ENCODE measurements at regions not wholly inside any gene's neighbourhood (a gene's known extent, or its start where the extent isn't known, plus 50 kb on each side); places are given as distances from the start of the nearest gene placed in this dataset.
A peak's percentile ranks its signal among the peaks of the same experiment; 100 is the strongest.

DNA sequence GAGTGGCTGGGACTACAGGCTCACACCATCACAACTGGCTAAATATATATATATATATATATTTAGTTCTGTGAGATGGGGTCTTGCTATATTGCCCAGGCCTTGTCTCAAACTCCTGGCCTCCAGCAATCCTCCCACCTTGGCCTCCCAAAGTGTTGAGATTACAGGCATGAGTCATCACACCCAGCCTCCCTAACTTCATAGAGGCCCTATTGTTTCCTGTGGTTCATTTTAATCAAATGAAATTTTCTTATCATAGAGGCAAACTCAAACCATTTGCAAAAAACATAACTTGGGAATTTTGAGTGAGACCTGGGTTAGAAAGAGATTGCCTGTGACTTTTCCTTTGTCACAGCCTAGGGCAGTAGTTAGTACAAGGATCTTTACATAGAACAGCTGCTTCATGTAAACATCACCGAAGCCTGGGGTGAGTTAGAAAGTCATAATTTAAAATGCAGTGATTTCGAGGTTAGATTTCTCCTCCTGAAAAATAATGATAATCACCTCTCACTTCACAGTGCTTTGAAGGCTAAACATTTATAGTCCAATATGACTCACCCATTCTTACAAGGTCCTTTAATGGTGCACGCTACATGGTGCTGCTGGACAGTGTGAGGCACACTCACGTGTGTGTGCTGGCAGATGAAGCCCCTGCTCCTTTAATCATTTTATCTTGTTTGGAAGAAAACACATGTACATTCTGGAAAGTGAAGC, 188.9 kb downstream of the RHOU start:
- DNase-seq, result no peak

DNA sequence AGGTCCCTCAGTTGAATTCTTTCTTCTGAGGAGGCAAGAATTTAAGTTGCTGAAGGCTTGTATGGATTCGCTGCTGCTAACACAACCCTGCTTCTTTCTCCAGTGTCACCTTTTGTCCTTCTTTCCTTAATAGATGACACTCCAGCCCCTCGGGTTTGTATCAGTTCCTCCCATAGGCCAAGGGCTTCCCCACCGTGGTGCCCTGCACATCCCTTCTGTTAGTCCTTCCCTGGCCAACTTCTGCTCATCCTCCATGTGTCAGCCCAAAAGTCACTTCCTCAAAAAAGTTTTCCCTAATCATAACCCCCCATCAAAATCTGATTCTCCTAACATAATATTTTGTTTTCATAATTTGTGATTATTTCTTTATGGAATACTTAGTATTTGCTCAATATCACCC, 190.4 kb downstream of the RHOU start:
- DNase-seq, result no peak

DNA sequence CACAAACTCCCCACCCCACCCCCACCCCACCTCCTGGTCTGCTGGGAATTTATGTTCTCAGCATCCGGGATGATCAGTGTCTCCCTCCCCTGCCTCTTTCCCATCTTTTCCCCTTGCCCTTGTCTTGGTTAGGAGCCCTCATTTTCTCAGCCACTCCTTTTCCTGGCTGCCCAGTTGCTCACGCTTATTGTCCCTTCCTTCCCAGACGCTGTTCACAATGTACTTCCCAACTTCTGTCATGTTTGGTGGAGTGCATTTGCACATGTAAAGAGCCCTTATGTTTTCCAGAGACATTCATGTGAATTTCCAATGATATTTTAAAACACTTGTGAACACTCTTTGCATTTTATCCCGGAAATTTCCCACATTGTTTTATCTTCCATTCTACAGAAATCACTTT, 192.1 kb downstream of the RHOU start:
- no peak for DNase-seq

GRCh38 chr1:228927946-228928898, 192.9 kb downstream of the RHOU start:
- no peak for DNase-seq

GRCh38 chr1:228929476-228930027, 194.3 kb downstream of the RHOU start:
- DNase-seq, result no peak

DNA sequence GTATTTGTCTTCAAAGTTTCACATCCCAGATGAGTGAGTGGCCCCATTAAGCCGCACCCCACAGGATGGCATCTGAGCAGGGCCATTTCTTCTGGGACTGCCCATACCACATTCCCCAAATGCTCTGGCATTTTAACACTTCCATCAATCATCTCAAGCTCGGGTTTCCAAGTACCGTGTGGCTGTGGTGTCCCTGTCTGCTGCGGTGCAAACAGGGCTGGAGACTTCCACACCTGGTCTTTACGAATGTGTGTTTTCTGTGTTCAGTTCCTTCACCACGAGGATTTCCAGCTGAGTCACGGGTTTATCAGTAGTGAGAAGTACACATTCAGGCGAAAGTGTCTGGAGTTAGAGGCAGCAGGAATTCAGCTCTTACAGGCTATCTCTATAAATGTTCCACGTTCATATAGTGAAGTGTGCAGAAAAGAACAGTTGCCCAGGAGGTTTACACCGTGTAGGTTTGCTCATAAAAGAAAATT, 195.2 kb downstream of the RHOU start:
- DNase-seq, result no peak

GRCh38 chr1:228933753-228934152, 198.5 kb downstream of the RHOU start:
- no peak for DNase-seq

- no peak for DNase-seq
Observed at GRCh38 chr1:228935198-228935663, 200.0 kb downstream of the RHOU start.

- no peak for DNase-seq
Observed at GRCh38 chr1:228935855-228936727, 200.8 kb downstream of the RHOU start.

- DNase-seq, result no peak
Observed at GRCh38 chr1:228936881-228937280, 201.6 kb downstream of the RHOU start.

DNA sequence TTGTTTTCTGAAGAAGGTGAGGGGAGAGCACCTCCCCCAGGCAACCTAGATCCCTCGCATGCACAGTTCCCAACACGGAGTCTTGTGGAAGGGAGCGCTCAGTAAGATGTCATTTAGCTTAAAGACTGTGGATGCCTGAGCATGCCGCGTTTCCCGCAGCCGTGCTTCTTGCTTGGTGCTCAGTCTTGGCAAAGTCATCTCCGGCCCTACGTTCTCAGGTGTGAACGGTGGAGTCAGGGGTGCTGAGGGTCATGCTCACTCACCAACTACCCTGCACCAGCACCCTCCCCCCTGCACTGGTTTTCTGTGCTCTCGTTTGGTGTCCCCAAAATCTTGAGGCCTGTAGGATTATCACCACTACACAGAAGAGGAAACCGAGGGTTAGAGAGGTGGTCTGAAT, 202.1 kb downstream of the RHOU start:
- no peak for DNase-seq

GRCh38 chr1:228937851-228938536, 202.7 kb downstream of the RHOU start:
- peak; percentile 36 for DNase-seq

DNA sequence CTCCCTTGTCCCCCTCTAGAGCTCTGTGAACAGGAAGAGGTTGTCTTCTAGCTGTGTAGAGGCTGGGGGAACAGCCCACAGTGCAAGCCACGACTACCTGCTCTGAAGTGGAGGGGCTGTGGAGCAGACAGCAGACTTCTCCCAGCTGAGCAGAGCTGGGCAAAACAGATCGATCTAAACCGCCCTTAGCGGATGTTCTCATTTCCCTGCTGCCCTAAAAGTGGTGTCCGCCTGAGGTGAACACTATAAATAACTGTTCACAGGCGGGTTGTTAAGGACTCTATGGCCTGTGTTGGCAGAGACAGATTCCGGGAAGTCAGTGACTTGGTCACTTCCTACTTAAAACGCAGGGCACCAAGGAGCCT, 203.2 kb downstream of the RHOU start:
- no peak for DNase-seq

GRCh38 chr1:228939001-228939691, 203.9 kb downstream of the RHOU start:
- DNase-seq, result no peak

DNA sequence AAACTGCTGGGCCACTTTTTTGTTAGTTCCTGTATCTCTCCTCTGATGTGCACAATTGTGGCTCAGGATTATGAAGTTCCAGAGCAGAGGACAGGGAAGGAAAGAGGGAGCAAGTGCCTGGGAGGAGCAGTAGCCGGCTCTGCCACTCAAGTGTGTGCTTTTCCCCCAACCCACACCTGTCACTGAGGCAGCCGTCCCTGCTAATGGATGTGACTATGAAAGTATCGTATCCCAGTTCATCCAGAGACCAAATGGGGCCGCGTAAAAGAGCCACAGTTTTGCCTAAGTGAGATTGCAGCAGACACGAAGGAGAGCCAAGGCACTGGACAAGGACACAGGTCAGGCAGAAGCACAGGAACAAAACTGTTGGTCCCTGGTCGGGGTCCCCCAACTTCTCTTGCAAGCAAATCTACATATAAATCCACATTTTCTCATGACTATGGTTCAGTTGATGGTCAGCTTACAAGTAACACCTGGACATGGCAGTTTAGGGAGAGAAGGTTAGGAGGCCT, 204.7 kb downstream of the RHOU start:
- no peak for DNase-seq

- DNase-seq, result no peak
Observed at GRCh38 chr1:228940526-228940925, 205.2 kb downstream of the RHOU start.

- no peak for DNase-seq
Observed at GRCh38 chr1:228940926-228941325, 205.6 kb downstream of the RHOU start.

- DNase-seq, result no peak
Observed at GRCh38 chr1:228941666-228942065, 206.4 kb downstream of the RHOU start.

DNA sequence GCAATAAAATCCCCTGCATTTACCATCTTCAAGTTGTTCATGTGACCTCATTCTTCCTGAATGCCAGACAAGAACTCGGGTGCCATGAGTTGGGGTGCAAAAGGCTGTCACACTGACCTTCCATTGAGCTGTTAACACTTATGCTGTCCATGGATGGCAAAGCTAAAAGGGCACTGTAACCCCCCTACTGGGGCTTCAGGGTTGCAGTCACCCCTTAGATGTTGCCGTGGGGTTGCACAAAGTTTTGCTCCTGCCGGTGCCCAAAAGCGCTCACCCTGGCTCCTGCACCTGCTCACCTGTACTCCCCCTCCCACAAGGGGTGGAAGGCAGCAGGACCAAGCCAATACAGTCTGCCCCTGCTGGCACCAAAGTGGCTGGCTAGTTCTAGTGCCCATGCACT, 208.2 kb downstream of the RHOU start:
- DNase-seq, result no peak

DNA sequence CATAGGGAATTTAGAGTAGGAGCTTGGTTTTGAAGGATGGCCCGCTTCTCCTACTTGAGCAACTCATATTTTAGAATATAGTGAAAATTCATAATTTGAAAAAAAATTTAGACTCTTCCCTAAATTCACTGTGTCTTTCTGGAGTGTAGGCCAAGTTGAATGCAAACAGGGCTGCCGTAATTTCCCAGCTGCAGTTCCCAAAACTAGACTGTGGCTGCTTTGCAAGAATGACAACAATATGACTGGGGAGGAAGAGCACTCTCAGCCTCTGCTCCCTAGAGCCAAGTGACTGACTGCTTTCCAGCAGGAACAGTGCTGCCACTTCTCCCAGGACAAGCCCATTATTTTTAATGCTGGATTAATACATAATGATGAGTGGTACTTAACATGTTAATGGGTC, 209.0 kb downstream of the RHOU start:
- DNase-seq, result no peak

DNA sequence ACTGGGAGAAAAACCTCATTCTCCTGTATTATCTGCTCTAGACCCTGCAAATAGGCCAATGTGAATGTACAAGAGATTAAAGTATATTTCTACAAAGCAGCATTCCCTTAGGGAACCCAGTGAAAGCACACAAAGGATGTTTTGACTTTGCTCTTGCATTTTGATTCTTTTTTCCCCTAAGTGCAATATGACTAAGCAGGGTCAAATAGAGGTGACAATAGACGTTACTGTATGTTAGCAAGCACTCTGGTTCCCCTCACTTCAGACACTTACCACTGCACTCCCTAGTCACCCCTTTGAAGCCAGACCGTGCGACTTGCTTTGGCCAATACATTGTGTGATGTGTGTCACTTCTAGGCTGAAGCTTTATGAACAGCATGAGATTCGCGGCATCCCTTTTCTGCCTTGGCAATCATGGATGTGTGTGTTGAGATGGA, 209.7 kb downstream of the RHOU start:
- no peak for DNase-seq

Measured in NCI-H1436 (cell line).